ENCODE measurements at regions not wholly inside any gene's neighbourhood (a gene's known extent, or its start where the extent isn't known, plus 50 kb on each side); places are given as distances from the start of the nearest gene placed in this dataset.

DNA sequence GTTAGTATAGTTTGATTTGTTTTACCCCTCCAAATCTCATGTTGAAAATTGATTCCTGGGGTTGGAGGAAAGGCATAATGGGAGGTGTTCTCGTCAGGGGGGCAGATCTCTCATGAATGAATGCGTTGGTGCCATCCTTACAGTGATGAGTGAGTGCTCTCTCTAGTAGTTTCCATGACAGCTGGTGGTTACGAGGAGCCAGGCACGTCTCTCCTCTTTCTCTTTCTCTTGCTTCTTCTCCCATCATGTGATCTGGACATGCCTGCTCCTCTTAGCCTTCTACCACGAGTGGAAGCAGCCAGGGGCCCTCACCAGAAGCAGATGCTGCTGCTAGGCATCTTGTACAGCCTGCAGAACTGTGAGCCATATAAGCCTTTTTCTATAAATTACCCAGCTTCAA is 454.1 kb downstream of the EFNA5 start:
- no peak for DNase-seq (ENCODE audit: low spot score)

DNA sequence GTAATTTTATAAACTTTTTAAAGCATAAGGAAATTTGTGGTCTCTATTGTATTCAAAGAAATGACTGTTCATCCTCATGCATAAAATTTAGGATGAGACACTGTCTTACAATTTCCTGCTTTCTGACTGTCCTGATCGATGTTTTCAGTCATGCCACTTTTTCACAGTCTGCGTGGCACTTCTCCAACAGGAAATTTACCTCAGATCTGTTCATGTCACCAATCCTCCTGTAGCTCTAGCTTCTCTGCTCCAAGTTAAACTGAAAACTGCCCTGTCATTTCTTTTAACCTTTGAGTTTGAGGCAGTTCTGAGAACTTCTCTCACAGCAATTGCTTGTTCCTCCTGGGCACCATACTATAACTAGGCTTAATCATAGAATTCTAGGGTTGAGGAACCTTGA is 455.1 kb downstream of the EFNA5 start:
- no peak for DNase-seq (ENCODE audit: low spot score)

DNA sequence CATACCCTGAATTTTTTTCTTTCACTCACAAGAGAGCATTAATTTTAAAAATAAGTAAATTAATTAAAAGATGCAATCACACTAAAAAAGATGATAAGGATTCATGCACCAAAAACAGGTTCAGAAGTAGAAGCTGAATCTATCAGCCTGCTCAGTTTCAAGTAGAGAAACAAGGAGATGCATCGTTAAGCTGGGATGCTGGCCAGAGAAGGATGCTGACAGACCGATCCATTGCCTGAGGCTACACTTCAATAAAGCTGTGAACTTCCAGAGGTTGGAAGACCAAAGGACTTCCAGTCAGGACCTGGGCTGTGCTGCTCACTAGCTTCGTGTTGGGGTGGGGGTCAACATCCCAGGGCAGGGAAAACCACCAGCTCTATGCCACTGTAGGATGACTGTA is 457.7 kb downstream of the EFNA5 start:
- DNase-seq (ENCODE audit: low spot score): no peak

DNA sequence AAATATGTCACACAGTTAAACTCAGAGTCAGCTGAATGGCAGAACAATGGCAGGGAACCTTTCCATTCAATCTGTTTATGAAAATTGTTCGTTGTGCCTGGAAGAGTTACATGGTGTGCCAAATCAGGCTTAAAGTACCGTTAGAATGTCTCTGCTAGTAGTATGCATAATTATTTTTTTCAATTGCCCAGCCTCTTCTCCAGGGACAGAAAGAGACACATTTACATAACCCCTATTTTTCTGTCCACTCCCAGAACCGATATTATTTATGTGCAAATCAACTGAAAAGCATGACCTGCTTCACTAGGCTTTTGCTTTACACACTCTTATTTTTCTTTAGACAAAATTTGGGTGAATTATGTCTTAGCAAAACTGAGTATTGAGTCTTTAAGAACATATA is 459.1 kb downstream of the EFNA5 start:
- DNase-seq (ENCODE audit: low spot score): no peak

DNA sequence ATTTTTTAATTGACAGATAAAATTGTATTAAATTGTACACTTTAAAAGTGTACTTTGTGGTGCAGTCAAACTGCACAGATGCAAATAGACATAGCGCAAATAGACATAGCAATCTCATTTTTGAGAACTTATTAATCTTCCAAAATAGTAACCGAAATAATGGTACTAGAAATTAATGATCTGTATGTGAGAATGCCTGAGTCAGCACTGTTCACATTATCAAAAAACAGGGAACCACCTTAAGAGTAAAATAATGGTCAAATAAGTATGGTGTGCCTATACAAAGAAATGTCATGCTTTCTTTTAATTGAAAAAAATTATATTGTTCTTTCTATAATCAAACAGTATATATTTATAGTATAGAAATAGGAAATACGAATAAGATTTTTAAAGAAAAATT is 461.9 kb downstream of the EFNA5 start:
- no peak for DNase-seq (ENCODE audit: low spot score)

DNA sequence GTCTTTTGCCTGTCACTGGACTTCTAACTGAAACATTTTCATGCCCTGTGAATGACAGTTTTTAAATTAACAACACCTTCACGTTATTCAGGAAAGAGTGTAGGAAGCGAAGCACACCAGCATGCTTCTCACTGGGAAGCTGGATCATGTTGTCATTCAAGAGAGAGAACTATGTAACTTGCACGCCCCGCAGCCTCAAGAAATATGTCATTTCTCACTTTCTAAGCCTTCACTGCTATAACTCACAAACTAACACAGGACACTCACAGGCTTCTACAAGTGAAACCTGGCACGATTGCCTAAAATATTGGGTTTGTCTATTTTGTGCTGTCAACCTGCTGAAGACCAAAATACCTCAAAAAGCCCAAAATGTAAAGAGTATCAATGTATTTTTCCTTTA is 466.3 kb downstream of the EFNA5 start:
- DNase-seq (ENCODE audit: low spot score): no peak

DNA sequence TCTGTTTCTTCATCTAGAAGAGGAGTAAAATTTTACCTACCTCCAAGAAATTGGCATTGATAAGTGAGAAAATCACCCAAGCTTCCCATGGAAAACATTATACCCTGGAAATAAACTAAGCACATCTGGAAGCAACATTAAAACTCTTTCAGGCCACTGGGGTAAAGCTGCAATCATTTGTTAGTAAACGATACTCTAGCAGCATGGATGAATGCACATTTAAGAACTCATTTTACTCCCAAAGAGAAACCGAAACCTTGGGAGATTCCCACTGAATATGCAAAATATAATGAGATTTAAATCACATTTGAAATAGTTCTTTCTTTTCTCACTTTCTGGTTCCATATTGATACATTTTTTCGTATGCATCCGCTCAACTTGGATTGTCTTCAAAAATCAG is 467.5 kb downstream of the EFNA5 start:
- no peak for DNase-seq (ENCODE audit: low spot score)

DNA sequence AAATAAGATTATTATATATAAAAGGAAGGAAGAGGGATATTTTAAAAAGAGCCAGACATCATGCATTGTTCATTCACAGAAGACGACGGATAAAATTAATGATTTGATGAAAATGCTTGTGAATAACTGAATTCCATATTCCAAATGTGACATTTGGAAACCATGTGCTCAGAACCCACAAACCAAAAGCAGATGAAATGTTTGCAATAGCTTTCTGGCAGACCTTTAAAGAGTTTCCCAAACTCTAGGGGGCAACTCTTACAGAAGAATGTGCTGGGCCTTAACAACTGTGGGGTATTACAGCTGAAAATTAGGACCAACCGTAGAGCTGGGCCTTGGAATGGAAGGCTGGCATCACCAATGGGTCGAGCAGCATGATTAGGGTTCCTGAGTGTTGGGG is 471.0 kb downstream of the EFNA5 start:
- no peak for DNase-seq (ENCODE audit: low spot score)

DNA sequence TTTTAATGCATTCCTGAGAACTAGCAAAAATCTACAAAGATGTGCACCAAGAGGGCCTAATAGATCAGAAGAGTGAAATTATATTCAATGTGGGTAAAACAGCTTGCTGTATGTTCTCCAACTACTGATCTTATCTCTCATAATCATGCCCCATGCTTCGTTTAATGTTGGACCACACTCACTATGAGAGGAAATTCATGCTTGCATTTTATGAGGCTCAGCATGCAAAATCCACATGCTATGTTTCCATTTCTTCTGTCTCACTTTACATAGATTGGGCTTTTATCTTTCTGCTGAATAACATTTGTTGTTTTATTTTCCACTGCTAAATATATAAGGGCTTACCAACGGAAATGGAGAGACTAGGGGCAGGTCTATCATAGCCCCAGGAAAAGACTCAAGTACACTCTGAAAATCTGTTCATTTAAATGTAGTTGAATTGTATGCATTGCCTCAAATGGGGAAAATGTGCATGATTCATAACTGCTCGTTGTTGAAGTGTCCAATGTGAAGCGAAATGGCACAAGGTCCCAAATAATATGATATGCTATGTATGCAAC is 474.2 kb downstream of the EFNA5 start:
- no peak for DNase-seq (ENCODE audit: low spot score)

DNA sequence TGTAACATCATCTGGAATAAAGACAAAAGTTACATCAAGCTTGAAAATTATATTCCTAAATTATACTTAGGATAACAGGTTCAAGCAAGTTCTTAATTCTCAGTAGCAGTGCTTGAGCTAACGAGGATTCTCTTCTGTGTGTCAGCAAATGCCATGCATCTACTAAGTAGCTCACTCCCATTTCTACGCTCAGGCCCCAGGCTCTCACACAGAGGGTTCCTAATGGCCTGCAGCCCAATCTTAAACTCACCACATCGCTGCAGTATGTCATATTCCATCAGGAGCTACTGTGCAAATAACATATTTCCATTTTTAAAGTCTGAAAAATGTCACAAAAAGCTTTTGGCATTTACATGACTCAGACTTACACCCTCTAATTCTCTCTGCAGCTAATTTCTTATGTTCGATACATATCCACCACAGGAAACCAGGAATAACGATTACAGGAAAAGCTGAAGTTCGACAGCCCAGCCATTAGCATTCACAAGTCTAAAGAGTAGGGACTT is 474.8 kb downstream of the EFNA5 start:
- DNase-seq (ENCODE audit: low spot score): no peak

DNA sequence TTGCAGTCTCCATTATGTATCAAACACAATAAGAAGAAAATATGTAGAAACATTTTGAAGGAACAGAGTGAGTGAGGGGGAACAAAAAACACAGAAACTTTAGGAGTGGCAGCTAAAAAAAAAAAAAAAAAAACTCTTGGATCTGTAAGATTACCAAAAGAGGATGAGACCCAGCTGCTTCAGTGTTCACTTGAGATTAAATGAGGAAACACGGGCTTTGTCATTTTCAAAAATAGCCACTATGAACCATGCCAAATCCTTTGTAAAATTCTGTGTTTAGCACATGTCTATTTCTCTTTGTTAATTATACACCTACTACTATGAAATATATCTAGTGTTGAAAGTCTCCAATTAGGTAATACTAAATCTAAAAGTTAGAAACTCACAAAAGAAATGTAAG is 485.9 kb downstream of the EFNA5 start:
- no peak for DNase-seq (ENCODE audit: low spot score)

DNA sequence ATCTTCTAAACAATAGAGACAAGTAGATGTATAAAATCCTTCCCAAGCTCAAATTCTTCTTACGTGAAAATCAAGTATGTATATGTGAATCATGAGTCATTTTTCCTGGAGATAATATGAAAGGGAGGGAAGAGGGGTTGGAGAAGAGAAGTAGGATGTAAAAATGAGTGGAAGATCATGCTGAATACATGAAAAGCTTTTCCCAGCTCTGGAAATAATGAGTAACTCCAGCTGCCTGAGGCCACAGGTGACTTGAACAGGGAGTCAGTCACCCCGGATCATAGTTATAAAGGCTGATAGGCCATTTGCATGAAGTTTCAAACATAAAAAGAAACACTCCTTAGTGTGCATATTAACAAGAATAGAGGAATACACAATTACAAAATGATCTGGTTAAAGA is 486.7 kb downstream of the EFNA5 start:
- DNase-seq (ENCODE audit: low spot score): no peak

DNA sequence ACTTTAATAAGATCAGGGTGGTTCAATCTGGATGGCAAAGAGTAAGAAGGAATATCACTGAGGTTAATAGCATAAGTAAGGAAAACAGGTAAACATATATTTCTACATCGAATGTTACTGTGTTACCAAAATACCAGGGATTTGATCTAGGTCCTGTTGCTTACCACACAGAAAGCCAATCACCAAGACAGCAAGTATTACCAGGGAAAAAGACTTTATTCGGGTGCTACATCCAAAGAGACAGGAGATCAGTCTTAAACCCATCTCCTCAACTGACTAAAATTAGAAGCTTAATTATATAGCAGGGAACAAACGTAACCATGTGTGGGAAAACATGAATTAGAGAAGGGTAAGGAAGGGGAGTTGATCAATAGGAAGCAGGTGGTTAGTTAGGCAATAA is 500.1 kb downstream of the EFNA5 start:
- no peak for DNase-seq (ENCODE audit: low spot score)

DNA sequence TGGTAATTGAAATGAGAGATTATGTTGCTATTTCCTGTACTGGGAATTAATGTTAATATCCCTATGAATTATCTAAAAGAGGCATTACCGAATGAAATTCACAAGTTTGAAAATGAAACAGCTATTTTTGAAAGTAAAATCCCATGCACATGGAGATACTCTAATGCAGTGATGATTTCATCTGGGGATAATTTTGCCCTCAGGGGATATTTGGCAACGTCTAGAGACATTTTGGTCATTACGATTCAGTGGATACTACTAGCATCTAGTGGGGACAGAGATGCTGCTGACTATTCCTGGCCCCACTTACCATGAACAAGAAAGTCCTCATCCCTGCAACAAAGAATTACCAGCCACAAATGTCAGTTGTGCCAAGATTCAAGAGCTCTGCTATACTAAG is 500.9 kb downstream of the EFNA5 start:
- DNase-seq (ENCODE audit: low spot score): no peak

DNA sequence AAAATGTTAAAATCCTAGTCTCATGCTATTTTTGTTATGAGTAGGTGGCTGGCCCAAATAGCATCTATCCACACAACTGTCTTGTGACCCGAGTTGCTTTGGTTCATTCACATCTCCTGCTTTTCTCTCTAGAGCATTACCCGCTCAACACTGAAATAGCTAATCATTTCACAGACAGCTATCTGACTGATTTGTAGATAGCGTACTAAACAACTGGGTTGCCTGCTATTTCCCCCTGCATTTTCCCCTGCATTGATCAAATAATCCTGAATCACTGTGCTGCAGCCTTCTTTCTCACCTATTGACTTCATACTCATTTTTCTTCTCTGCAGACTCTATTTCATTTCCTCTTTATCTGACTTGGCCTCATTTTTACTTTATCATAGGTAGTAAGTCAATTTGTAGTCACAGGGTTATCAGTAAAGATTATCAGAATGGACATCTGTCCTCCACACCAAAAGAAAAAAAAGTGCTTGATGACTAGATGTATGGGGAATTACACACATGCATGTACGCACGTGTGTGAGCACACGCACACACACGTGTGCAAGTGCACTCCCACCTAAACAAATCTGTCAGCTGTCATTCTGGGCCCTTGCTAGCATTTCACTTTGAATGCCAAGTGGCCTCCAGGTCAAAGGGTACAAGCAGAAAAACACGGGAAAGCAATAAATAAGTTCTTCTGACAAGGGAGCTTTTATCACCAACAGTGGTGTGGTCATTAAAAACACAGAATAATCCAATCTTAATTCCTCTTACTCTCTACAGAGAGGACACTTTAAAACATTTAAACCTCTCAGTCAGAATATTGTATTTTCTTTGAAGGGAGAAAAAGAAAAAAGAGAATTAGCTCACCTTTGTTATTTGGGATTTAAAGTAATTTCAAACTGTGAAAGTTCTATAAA is 501.6 kb downstream of the EFNA5 start:
- no peak for DNase-seq (ENCODE audit: low spot score)

DNA sequence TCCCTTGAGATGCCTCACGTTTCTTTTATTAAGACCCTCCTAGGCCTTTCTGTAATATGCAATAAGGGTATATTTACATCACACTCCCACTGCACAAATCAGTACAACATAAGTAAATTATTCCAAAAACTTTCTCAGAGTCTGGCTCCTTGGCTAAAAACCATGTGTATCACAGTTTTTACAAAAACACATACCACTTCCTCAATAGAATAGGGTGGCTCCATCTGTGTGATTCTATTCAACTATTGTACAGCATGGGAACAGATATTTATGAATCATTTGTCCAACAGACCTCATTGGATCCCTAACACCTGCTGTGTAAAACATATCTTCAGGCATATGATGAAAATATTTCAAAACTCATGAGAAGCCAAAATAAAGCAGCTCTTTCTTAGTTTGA is 502.7 kb downstream of the EFNA5 start:
- DNase-seq (ENCODE audit: low spot score): no peak

DNA sequence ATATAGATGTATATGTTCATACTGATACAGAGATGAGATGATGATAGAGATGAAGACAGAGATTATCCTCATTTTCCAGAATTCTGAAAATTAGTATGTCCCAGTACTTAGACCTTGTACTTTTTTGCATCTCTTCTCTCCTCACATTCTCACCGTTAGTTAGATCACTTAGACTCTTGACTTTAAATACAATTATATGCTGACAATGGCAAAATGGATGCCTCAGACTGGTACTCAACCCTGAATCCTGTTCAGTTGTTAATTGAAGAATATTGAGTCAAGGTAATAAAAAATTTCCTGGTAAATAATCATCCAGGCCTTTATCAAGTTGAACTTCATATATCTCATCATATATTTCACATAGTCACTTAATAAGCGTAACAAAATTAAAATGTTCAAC is 505.4 kb downstream of the EFNA5 start:
- no peak for DNase-seq (ENCODE audit: low spot score)

DNA sequence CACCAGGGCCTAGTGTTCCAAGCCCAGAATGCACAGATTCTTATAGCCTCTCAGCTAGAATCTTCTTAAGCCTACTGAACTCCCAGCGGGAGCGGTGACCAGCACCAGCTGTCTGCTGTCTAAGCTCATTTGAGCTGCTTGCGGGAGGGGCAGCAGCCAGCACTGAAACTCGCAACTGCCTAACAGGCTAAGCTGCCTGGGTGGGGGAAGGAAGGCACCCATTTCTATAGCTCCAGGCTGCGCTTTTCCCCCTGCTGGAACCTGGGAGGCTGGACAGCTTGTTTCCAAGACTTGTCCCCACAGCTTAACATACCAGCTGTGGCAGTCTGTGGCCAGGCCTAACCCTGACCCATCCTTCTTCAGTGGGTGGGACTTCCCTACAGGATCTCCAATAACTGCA is 512.9 kb downstream of the EFNA5 start:
- peak; percentile 79 for DNase-seq (ENCODE audit: low spot score)

DNA sequence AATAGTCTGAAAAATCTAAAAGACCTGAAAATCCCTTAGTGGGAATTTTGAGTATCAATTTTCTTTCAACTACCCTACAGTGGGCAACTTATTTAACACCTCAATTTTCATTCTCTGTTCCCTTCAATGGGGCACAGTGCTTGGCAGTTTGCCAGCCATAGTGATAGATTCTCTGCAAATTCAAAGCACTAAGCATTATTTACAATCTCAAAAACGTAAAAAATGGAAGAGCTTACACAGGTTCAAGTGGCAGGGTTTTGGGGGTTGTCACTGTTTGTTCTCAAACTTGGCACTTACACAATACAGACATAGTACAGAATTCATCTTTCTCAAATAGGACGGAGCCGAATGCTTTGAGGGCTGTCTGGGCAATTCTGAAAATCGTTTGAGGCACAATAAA is 515.0 kb downstream of the EFNA5 start:
- DNase-seq (ENCODE audit: low spot score): no peak

DNA sequence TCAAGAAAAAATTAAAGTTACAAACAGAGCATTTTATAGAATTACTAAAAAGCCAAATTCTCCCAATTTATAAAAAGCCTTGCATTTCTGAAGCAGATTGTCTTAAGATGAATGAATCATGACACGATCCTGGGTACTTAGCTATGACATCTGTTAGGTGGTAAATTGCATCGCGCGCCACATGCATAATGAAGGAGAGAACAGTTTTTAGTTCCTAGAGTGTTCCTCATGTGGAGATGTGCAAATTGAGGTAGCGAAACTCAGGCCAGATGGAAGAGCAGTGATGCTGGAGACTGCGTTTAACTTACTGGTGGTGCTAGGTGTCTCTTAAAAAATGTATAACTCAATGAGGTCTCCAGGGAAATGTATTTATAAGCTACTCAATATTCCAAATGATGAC is 516.1 kb downstream of the EFNA5 start:
- DNase-seq (ENCODE audit: low spot score): no peak

DNA sequence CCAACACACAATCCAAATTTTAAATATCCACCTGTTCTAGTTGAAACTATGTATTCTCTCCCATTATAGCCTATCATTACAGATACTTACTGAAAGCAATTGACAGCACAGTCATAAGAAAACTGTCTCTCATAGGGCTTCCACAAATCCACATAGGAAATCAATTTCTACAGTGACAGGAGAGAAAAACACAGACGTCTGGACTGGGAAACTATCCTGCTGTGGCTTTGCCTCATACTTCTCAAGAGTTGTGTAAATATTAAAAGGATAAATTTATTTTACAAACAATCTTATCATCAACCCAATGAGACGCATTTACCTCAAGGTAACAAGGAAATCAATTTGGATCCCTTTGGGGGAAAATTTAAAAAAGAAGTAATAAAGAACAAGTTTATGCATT is 517.5 kb downstream of the EFNA5 start:
- no peak for DNase-seq (ENCODE audit: low spot score)

DNA sequence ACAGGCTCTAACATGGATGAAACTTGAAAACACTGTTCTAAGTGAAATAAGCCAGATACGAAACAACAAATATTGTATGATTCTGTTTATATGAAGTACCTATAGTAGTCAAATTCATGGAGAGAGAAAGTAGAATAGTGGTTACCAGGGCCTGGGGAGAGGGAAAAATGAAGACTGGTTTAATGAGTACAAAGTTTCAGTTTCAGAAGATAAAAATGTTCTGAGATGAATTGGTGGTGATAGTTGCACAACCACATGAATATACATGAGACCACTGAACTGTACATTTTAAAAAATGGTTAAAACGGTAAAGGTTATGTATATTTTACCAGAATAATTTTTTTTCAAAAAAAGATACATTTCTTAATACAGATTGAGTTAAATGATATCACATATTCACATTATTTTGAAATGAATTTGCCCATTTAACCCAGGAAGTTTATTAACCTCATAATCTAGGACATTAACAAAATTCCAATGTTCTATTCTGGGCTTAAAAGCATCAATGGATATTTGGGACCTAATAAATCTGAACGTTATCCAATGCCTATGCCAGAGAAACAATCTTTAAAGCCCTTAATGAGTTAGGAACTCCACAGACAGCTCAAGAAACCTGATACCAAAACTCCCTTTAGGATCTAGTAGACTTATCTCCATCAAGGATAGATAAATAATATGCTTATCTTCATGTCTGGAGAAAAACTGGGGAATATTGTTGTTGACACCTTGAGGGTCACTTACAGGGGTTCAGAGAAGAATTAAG is 521.3 kb downstream of the EFNA5 start:
- no peak for DNase-seq (ENCODE audit: low spot score)

DNA sequence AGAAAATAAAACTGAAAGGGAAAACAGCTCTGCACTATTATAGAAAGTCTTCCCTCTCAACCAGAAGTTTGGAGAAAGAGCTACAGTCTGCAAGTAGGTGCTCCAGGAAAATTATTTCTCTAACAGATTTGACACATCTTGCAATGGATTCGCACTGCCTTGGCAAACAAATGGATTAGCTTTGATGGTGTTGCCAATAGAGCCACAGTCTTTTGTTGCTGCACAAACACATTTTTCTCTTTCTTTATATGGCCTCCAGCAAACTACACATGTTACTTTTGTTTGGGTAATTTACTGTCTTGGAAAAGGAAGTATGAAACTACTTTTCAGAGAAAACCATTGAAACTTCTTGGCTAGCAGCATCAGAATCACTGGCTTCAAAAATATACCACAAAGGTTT is 523.1 kb downstream of the EFNA5 start:
- no peak for DNase-seq (ENCODE audit: low spot score)
